DND-41 (cell line): ENCODE measurements at regions not wholly inside any gene's neighbourhood (a gene's known extent, or its start where the extent isn't known, plus 50 kb on each side); places are given as distances from the start of the nearest gene placed in this dataset.

Experiments
- CTCF ChIP-seq: IDR thresholded peaks from 2 replicates; pipeline ENCODE4 v1.5.1; 2012; ENCODE audit warnings: borderline replicate concordance, low read length, moderate library complexity, mild to moderate bottlenecking; ENCODE audit not compliant: poor library complexity, severe bottlenecking; ENCODE audit errors: extremely low read depth
- EZH2 ChIP-seq: IDR thresholded peaks from 3 replicates; pipeline ENCODE4 v1.6.1; 2012; ENCODE audit warnings: borderline replicate concordance, low read depth, mild to moderate bottlenecking, moderate library complexity, low read length, inconsistent platforms; ENCODE audit not compliant: severe bottlenecking

DNA sequence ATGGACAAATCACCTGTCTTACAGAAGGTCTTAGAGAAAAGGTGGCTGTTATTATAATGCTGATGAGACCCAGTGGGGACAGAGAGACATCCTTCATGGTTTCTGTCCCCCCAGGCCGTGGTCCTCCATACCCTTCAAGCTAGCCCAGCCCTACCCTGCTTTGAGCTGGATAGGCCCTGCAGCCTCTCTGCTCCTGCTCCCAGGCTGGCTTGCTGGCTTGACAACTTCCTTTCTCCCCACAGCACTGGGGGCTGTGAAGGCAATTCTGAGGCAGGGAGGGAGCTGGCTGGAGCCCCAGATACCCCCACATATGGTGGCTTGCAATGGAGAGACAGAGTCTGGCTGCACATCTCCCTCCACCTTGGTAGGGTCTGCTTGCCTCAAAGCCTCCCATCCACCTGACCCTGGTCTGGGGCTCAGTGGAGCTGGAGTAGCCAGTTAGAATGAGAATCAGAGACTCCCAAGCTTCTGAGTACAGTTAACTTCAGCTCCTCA lies 118.2 kb downstream of the PJA1 start:
- TF ChIP-seq CTCF = no peak
- TF ChIP-seq EZH2 = no peak
